ENCODE measurements at regions not wholly inside any gene's neighbourhood (a gene's known extent, or its start where the extent isn't known, plus 50 kb on each side); places are given as distances from the start of the nearest gene placed in this dataset.

GRCh38 chr12:127722611-127723010 is 544.4 kb upstream of the TMEM132C start:
- no peak for TF ChIP-seq EZH2 (IDR thresholded peaks at IDR 0.05; ENCODE audit: low read depth, unreplicated experiment)
- no peak for TF ChIP-seq CTCF (conservative IDR thresholded peaks at IDR 0.05; ENCODE audit: low read depth in 2 of 2)
- no peak for TF ChIP-seq CREB1 (CRISPR knock-in tag; IDR thresholded peaks at IDR 0.05; ENCODE audit: low read depth)
- TF ChIP-seq POLR2AphosphoS5 (IDR thresholded peaks at IDR 0.05; ENCODE audit: low read depth): no peak
- TF ChIP-seq EZH2phosphoT487 (IDR thresholded peaks at IDR 0.05; ENCODE audit: unreplicated experiment): no peak
- no peak for TF ChIP-seq REST (IDR thresholded peaks at IDR 0.05; ENCODE audit: unreplicated experiment)
- no peak for TF ChIP-seq JUNB (IDR thresholded peaks at IDR 0.05; ENCODE audit: unreplicated experiment)
- TF ChIP-seq NANOG (IDR thresholded peaks at IDR 0.05; ENCODE audit: borderline replicate concordance): no peak
- no peak for TF ChIP-seq ETS1 (IDR thresholded peaks at IDR 0.05)
